8988T (cell line): ENCODE measurements at regions not wholly inside any gene's neighbourhood (a gene's known extent, or its start where the extent isn't known, plus 50 kb on each side); places are given as distances from the start of the nearest gene placed in this dataset.

Source experiments
- DNase-seq: peaks from one replicate; pipeline ENCODE4 v3.0.0; 2011

DNA sequence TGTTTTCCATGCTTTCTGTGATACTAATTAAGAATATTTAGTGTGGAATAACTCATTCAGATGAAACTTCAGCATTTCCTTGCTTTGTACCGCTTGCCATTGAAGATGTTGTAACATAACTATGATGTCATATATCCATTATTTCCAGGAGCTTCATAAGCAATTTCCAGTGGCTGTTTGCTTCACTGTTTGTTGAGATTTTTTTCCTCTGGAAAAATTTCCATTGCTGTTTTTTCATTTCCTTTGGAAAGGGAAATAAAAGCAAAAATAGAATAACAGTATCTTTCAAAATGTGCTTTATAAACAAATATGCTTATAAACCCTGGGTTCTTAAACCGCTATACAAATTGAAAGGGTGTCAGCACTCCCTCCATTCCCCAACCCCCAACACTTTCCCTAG is 319.6 kb upstream of the SEMA6D start:
- DNase-seq = no peak

DNA sequence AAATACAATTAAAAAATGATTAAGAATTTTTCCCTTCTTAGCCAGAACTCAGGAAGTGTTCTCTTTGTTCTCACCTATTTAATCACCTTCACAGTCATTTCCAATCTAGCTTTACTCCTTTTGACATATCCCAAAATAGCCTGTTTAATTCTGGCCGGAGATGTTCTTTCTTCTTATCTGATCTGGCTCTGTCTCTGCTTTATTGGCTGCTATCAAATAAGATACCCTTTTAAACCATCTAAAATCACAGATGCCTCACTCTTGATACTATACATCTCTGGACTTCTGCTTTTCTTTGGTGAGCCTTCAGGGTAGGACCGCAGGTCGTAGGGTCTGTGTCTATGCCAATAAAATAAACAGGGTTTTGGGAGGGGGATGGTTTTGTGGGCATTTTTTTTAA is 319.2 kb upstream of the SEMA6D start:
- no peak for DNase-seq

- no peak for DNase-seq
Measured at GRCh38 chr15:47398594-47398993, 318.7 kb upstream of the SEMA6D start.

GRCh38 chr15:47399100-47399499 is 318.2 kb upstream of the SEMA6D start:
- no peak for DNase-seq

GRCh38 chr15:47400603-47401002 is 316.7 kb upstream of the SEMA6D start:
- DNase-seq = no peak

GRCh38 chr15:47401427-47401826 is 315.9 kb upstream of the SEMA6D start:
- no peak for DNase-seq

GRCh38 chr15:47402829-47403228 is 314.5 kb upstream of the SEMA6D start:
- DNase-seq = no peak

DNA sequence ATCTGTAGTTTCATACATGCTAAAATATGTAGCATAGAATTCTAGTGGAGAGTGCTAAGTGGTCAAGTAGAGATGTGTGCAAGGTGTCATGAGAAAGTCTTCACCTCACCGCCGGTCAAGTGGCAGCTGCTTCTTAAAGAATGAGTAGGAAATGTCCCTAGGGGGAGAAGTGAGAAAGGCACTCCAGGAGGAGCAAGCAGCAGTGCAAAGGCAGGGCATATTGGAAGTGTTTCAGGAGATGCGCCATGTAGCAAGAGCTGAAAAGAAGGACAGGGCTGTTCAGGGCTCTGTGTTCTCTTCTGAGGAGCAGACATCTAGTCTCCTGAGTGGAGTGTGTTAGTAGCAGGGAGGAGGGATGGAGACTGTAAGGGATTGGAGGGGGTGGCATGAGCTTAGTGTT is 312.4 kb upstream of the SEMA6D start:
- no peak for DNase-seq

DNA sequence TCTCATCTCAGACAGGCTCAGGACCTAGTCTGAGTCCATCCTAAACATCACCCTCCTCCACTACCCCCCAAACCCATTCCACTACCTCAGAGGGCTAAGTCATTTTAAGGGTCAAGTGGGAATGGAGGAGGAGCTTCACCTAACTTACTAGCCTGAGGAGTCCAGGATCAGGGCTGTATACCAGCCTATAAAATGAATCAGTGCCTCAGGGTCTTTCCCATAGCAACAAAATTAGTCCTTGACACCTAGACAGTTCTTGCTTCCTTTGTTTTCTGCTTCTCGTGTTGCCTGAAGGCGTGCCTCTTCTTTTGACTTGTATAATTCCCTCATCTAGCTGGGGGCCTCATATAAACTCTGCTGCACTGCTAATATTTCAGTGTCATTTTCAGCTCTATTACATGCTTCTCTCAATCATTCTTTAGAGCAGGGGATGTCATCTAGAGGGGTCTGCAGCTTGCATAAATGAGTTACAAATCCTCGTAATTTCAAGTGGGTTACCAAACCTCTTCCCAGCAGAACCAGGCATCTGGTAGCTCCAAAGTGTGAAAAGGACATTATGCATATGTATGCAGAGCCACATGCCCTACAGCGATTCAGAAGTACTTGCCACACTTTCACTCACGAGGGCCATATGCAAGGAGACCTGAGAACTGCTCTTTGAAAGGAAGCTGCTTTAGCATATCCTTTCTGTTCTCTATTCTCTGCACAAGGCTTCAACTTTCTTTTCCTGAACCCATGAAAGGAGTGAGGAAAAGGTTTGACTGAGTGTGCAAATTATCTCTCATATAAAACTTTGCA is 311.7 kb upstream of the SEMA6D start:
- DNase-seq = no peak

DNA sequence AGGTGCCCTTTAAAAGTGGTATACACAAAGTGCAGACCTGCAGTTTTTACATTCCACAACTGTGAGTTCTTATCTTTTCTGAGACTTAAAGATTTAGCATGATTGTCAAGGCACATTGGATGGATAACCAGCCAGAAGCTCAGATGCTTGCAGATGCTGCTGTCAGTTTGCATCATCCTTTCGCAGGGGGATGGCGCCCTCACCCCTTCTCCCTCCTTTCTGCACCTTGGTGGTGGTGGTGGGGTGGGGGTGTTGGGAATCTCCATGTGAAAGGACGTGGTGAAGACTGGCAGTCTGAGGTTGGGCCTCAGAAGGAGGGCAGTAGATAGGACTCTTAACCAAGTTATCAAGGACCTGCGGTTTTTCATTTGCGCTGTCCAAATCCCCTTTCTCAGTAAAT is 309.6 kb upstream of the SEMA6D start:
- no peak for DNase-seq

GRCh38 chr15:47409038-47409437 is 308.3 kb upstream of the SEMA6D start:
- DNase-seq = no peak

DNA sequence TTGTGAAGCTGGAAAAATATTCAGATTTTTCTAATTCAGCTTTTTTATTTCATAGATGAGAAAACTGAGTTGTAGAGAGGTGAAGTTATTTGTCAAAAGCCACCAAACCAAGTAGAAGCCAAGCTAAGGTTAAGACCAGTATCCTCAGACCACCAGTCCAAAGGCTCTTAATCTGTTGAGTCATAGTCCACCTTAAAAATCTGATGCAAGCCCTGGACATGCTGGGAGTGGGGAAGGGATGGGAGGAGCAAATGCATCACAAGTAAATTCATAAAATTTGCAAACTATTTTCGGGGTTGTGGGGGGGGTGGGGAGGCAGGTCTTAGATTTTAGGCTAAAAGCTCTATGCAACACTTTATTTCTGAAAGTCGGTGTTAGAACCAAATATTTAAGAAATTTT is 307.7 kb upstream of the SEMA6D start:
- DNase-seq = no peak

DNA sequence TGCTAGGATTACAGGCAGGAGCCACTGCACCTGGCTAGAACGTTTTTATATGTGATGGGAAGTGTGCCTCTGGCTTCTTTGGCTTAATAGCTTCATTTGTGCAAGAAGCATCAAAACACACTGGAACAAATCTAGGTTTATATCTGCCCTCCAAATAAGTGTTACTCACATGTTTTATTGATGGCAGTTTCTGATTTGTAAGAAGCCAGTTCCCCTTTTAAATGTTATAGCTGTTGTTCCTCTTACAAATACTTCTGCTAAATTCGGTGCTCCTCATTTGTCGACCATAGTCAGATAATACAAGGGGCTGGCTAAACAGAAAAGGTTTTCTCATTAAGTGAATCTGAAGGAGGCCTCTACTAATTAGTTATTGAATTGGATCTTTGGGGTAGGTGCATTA is 307.1 kb upstream of the SEMA6D start:
- no peak for DNase-seq

DNA sequence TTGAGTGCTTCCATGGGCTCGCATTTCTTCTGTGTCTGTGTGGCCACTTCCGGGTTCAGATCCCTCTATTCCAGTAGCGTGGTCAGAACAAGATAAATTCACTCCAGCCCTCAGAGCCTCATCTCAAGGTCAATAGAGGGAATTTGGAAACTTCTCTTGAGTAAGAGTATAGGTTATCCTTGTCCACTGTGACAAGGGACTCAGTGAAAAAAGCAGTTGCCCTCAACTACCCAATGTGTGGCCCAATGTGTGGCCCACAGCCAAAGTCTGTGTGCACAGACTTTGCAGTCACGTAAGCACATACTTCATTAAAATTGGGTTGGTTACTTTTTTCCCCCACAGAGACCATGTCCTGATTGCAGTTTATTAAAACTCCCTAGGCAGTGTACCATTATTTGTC is 305.6 kb upstream of the SEMA6D start:
- no peak for DNase-seq

- no peak for DNase-seq
Measured at GRCh38 chr15:47412136-47412535, 305.2 kb upstream of the SEMA6D start.

DNA sequence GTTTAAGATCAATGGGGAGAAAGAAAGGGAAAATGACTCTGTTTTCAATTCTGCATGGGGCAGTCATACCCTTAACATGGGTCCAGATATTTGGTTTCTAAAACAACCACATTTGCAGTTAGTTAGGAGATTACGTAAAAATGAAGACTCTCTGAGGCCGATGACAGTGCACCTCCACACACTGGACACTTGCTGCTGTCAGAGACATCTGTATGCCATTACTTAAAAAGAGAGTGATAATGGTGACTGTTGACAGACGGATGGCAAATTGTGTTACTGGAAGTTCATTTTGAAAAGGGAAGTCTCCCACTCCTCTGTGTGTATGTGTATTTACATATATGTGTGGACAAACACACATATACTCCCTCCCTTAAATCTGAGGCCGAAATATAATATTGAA is 304.5 kb upstream of the SEMA6D start:
- no peak for DNase-seq

DNA sequence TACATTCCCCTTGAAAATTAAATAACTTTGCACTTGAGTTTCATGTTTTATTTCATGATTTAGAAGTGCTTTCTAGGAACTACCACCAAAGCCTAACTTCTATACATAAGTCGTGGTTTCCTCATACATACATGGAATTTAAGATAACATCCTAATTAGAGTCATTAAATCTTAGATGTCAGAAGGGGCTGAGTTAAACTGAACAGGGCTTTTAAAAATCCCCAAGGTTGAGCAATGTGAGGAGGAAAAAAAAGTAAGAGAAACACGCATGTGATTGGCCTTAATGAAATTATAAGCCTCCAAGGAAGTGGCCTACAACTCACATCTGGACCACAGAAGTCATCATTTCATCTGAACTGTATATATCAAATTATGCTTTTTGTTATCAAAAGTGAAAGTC is 303.1 kb upstream of the SEMA6D start:
- no peak for DNase-seq

- no peak for DNase-seq
Measured at GRCh38 chr15:47415539-47415971, 301.8 kb upstream of the SEMA6D start.

DNA sequence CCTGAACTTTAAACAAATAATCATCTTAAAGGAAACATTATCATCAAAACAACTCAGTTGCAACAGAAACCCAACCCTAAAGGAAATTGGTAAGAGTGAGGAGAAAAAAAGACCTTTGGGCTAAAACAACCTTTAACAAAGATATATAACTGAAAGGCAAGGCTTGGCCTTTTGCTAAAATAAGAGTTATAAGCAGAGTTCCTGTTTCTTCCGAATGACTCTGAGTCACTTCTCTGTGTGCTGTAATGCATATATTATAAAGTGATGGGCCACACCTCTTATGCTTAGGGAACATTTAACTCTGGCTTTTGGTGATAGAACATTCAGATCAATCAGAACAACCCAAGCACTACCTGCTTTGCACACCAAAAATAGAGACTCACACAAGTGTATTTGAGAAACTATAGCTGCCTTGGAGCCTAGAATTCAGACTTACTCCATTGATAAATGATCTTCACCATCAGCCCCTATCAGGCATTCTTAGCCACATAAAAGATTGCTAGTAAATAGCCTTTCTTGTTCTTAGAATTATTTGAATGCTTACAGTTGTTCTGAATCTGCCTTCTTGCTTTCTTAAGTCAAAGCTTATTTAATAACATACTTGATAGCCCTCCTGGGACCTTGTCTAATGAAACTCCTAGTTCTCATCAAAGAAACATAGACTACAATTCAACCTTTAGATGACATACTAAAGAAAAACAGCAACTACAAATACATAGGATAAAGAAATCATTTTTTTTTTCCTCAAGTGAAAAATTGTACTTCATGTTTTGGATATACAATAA is 294.2 kb upstream of the SEMA6D start:
- no peak for DNase-seq

GRCh38 chr15:47427463-47427862 is 289.8 kb upstream of the SEMA6D start:
- no peak for DNase-seq

GRCh38 chr15:47429376-47429775 is 287.9 kb upstream of the SEMA6D start:
- no peak for DNase-seq

DNA sequence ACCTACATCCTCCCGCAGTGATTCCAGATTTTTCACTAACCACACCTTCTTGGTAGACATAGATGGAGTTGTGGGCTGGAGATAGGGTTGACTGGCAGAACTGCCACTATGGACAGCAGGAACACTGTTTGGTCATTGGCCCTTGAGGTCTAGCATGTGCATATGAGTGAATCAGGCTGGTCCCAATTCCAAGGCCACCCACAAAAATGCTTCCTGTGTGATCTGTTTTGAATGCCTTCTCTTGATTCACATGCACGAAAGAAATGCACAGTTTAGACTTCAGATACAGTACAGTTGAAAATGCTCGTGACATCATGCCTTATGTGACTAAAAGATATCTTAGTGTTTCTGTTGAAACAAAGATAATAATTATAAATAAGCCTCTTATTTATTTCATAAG is 285.8 kb upstream of the SEMA6D start:
- DNase-seq = no peak

DNA sequence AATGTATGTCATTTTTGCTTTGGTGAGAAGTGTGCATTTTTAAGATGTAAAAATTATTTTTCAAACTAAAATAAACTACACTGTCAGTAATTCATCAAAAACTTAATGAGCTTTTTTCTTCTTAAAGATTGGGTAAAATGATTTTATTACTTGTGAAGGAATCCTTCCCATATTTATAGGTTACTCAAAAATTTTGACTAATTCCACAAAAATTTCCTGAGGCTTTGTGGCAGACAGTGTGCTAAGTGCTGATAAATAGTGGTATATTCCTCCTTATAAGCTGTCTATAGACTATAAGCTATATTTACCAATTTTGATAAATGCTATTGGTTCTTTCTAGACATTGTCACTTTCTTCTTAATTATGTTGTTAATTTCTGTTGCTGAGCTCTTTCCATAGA is 284.5 kb upstream of the SEMA6D start:
- no peak for DNase-seq

DNA sequence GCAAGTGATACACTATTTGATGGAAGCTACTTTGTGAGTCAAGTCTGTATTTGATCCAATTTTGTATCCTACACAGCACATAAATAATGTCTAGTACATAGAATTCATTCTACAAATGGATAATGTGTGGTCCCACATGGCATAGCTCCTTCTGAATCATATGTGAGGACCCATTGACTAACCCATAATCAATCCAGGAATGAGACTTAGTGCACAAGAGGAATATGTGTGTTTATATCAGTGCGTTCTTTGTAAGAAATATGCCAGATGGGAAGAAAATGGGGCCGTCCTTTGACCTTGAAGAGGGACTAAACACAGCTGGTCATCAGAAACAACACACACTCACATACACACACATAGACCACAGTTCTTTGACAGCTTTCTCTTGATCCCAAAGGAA is 282.7 kb upstream of the SEMA6D start:
- DNase-seq = no peak

GRCh38 chr15:47437491-47437890 is 279.8 kb upstream of the SEMA6D start:
- no peak for DNase-seq
